GM23338 (cell line): ENCODE measurements at regions not wholly inside any gene's neighbourhood (a gene's known extent, or its start where the extent isn't known, plus 50 kb on each side); places are given as distances from the start of the nearest gene placed in this dataset.
"Not testable (repeated sequence)": the region's sequence is repeated elsewhere in the genome, so short reads cannot be mapped to it uniquely, and the experiment has no call there.

Experiments
- ATAC-seq: fragments of 200-7000 bp; cut with Tn5 transposase; 3 replicates; pipeline ENCODE4 v1.9.1; 2020
- DNase-seq: peaks from one replicate; pipeline ENCODE4 v3.0.0-alpha.2; 2015; ENCODE audit warnings: low spot score
- H2AFZ ChIP-seq: fragments of 200-600 bp; sonication (generic); 2 replicates; pipeline ENCODE4 v1.8.0; 2016; ENCODE audit warnings: antibody characterized with exemption, mild to moderate bottlenecking, moderate library complexity
- H3F3A ChIP-seq: fragments of 200-600 bp; sonication (generic); replicated peaks from 2 replicates; pipeline ENCODE4 v1.8.0; 2017; ENCODE audit warnings: antibody characterized with exemption, mixed run types, low read depth
- H3K27ac ChIP-seq: fragments of 200-600 bp; sonication (generic); 2 replicates; pipeline ENCODE4 v1.6.1; 2016; ENCODE audit warnings: low read depth
- H3K27me3 ChIP-seq: fragments of 200-600 bp; sonication (generic); 2 replicates; pipeline ENCODE4 v1.8.0; 2016; ENCODE audit warnings: mild to moderate bottlenecking, mixed run types, moderate library complexity; ENCODE audit not compliant: insufficient read depth
- H3K36me3 ChIP-seq: fragments of 200-600 bp; sonication (generic); 2 replicates; pipeline ENCODE4 v1.8.0; 2016; ENCODE audit warnings: mild to moderate bottlenecking; ENCODE audit not compliant: insufficient read depth
- H3K4me1 ChIP-seq: fragments of 200-600 bp; sonication (generic); 2 replicates; pipeline ENCODE4 v1.8.0; 2016; ENCODE audit warnings: mild to moderate bottlenecking, moderate library complexity; ENCODE audit not compliant: insufficient read depth
- H3K4me2 ChIP-seq: fragments of 200-600 bp; sonication (generic); 2 replicates; pipeline ENCODE4 v1.7.1; 2017; ENCODE audit warnings: mixed run types
- H3K4me3 ChIP-seq: fragments of 200-600 bp; sonication (generic); 2 replicates; pipeline ENCODE4 v1.6.1; 2016; ENCODE audit warnings: mixed run types
- H3K79me2 ChIP-seq: fragments of 200-600 bp; sonication (generic); replicated peaks from 2 replicates; pipeline ENCODE4 v1.8.0; 2017; ENCODE audit warnings: mild to moderate bottlenecking; ENCODE audit not compliant: insufficient read depth
- H3K9me2 ChIP-seq: fragments of 200-600 bp; sonication (generic); 2 replicates; pipeline ENCODE4 v1.8.0; 2017; ENCODE audit not compliant: insufficient read depth
- H4K20me1 ChIP-seq: fragments of 200-600 bp; sonication (generic); replicated peaks from 2 replicates; pipeline ENCODE4 v1.8.0; 2017; ENCODE audit warnings: mild to moderate bottlenecking; ENCODE audit not compliant: insufficient read depth
- H3K27ac Mint-ChIP-seq: 2 replicates; pipeline ENCODE4 v1.8.0; 2020; ENCODE audit warnings: inconsistent platforms, mild to moderate bottlenecking, moderate library complexity, mixed read lengths
- H3K27me3 Mint-ChIP-seq: 3 replicates; pipeline ENCODE4 v1.8.0; 2022; ENCODE audit warnings: low read depth, mild to moderate bottlenecking, moderate library complexity, mixed read lengths, inconsistent platforms; ENCODE audit not compliant: insufficient read depth, poor library complexity
- H3K36me3 Mint-ChIP-seq: 3 replicates; pipeline ENCODE4 v1.8.0; 2021; ENCODE audit warnings: low read depth, mild to moderate bottlenecking, inconsistent platforms, moderate library complexity, mixed read lengths
- H3K4me1 Mint-ChIP-seq: 3 replicates; pipeline ENCODE4 v1.8.0; 2020; ENCODE audit warnings: mild to moderate bottlenecking, inconsistent platforms, mixed read lengths
- H3K4me3 Mint-ChIP-seq: 3 replicates; pipeline ENCODE4 v1.8.0; 2021; ENCODE audit warnings: moderate library complexity, mild to moderate bottlenecking, inconsistent platforms, mixed read lengths
- H3K9me3 Mint-ChIP-seq: 3 replicates; pipeline ENCODE4 v1.8.0; 2020; ENCODE audit warnings: moderate library complexity, mild to moderate bottlenecking, inconsistent platforms, mixed read lengths
- ETS1 ChIP-seq: IDR thresholded peaks from 2 replicates; pipeline ENCODE4 v1.6.1; 2016; ENCODE audit warnings: antibody characterized with exemption
- EZH2 ChIP-seq: fragments of 200-600 bp; sonication (generic); IDR thresholded peaks from one replicate; pipeline ENCODE4 v1.8.0; 2017; ENCODE audit warnings: antibody characterized with exemption, mild to moderate bottlenecking, low read depth; ENCODE audit not compliant: unreplicated experiment
- POLR2AphosphoS5 ChIP-seq: IDR thresholded peaks from 2 replicates; pipeline ENCODE4 v1.6.1; 2016; ENCODE audit warnings: antibody characterized with exemption, low read depth
- REST ChIP-seq: IDR thresholded peaks from one replicate; pipeline ENCODE4 v1.6.1; 2018; ENCODE audit warnings: antibody characterized with exemption; ENCODE audit not compliant: unreplicated experiment
- STAT1 ChIP-seq: IDR thresholded peaks from one replicate; pipeline ENCODE4 v1.6.1; 2016; ENCODE audit warnings: antibody characterized with exemption; ENCODE audit not compliant: unreplicated experiment
- ZNF114 ChIP-seq: fragments of 250-450 bp; sonication (Bioruptor Pico); IDR thresholded peaks from 2 replicates; pipeline ENCODE4 v1.5.0; 2020; ENCODE audit warnings: mild to moderate bottlenecking, moderate library complexity
- TF ChIP-seq, protein P1 (sequence below): fragments of 250-450 bp; sonication (Bioruptor Pico); IDR thresholded peaks from 2 replicates; pipeline ENCODE4 v1.5.0; 2020; ENCODE audit warnings: mild to moderate bottlenecking, moderate library complexity

GRCh38 chr11:133628371-133628770, 96.1 kb upstream of the OPCML start:
- not testable (repeated sequence) for H3K9me2 ChIP-seq, DNase-seq, ATAC-seq

GRCh38 chr11:133621611-133622010, 89.3 kb upstream of the OPCML start:
- Histone ChIP-seq H3K27me3 (no peaks in the 10 kb centered on the region), H3K4me2 (no peak overlapping the region), H2AFZ (no peak overlapping the region), H3K79me2 (no peaks in the 10 kb centered on the region), H3K9me2 (peaks cover 6% of the 10 kb centered on the region; the same call in 1 of the 2 replicates), H4K20me1 (no peaks in the 10 kb centered on the region), H3K4me1 (0 out of 2 replicates have a peak, but pooled peaks cover 6% of the 10 kb centered on the region), H3K36me3 (no peaks in the 10 kb centered on the region), H3K4me3 (no peak overlapping the region), H3K27ac (no peak overlapping the region), H3F3A (no peaks in the 10 kb centered on the region)
- no peak overlapping the region for H3K4me3 Mint-ChIP-seq
- no peak overlapping the region for H3K27ac Mint-ChIP-seq
- peaks cover 3% of the 10 kb centered on the region; the same call in 1 of the 3 replicates for H3K9me3 Mint-ChIP-seq
- TF ChIP-seq ZNF114 (CRISPR knock-in tag) (no peak), STAT1 (no peak), REST (no peak), ETS1 (no peak), EZH2 (no peak), POLR2AphosphoS5 (no peak)
- TF ChIP-seq, protein P1, sequence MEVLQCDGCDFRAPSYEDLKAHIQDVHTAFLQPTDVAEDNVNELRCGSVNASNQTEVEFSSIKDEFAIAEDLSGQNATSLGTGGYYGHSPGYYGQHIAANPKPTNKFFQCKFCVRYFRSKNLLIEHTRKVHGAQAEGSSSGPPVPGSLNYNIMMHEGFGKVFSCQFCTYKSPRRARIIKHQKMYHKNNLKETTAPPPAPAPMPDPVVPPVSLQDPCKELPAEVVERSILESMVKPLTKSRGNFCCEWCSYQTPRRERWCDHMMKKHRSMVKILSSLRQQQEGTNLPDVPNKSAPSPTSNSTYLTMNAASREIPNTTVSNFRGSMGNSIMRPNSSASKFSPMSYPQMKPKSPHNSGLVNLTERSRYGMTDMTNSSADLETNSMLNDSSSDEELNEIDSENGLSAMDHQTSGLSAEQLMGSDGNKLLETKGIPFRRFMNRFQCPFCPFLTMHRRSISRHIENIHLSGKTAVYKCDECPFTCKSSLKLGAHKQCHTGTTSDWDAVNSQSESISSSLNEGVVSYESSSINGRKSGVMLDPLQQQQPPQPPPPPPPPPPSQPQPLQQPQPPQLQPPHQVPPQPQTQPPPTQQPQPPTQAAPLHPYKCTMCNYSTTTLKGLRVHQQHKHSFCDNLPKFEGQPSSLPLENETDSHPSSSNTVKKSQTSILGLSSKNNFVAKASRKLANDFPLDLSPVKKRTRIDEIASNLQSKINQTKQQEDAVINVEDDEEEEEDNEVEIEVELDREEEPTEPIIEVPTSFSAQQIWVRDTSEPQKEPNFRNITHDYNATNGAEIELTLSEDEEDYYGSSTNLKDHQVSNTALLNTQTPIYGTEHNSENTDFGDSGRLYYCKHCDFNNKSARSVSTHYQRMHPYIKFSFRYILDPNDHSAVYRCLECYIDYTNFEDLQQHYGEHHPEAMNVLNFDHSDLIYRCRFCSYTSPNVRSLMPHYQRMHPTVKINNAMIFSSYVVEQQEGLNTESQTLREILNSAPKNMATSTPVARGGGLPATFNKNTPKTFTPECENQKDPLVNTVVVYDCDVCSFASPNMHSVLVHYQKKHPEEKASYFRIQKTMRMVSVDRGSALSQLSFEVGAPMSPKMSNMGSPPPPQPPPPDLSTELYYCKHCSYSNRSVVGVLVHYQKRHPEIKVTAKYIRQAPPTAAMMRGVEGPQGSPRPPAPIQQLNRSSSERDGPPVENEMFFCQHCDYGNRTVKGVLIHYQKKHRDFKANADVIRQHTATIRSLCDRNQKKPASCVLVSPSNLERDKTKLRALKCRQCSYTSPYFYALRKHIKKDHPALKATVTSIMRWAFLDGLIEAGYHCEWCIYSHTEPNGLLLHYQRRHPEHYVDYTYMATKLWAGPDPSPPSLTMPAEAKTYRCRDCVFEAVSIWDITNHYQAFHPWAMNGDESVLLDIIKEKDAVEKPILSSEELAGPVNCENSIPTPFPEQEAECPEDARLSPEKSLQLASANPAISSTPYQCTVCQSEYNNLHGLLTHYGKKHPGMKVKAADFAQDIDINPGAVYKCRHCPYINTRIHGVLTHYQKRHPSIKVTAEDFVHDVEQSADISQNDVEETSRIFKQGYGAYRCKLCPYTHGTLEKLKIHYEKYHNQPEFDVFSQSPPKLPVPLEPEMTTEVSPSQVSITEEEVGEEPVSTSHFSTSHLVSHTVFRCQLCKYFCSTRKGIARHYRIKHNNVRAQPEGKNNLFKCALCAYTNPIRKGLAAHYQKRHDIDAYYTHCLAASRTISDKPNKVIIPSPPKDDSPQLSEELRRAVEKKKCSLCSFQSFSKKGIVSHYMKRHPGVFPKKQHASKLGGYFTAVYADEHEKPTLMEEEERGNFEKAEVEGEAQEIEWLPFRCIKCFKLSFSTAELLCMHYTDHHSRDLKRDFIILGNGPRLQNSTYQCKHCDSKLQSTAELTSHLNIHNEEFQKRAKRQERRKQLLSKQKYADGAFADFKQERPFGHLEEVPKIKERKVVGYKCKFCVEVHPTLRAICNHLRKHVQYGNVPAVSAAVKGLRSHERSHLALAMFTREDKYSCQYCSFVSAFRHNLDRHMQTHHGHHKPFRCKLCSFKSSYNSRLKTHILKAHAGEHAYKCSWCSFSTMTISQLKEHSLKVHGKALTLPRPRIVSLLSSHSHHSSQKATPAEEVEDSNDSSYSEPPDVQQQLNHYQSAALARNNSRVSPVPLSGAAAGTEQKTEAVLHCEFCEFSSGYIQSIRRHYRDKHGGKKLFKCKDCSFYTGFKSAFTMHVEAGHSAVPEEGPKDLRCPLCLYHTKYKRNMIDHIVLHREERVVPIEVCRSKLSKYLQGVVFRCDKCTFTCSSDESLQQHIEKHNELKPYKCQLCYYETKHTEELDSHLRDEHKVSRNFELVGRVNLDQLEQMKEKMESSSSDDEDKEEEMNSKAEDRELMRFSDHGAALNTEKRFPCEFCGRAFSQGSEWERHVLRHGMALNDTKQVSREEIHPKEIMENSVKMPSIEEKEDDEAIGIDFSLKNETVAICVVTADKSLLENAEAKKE (CRISPR knock-in tag) = no peak
- DNase-seq = no peak
- H3K4me1 Mint-ChIP-seq = peaks cover 9% of the 10 kb centered on the region
- no peak for ATAC-seq
- no peaks in the 10 kb centered on the region for H3K27me3 Mint-ChIP-seq
- peaks cover 3% of the 10 kb centered on the region; the same call in 1 of the 3 replicates for H3K36me3 Mint-ChIP-seq

More at GRCh38 chr11:133628371-133628770, 96.1 kb upstream of the OPCML start:
- H3K27ac Mint-ChIP-seq, H3K27me3 Mint-ChIP-seq, H3K4me3 Mint-ChIP-seq, H3K36me3 Mint-ChIP-seq, H3K4me3 ChIP-seq, H3K36me3 ChIP-seq, H3K79me2 ChIP-seq, H3K4me1 ChIP-seq, H3K27ac ChIP-seq, H3K27me3 ChIP-seq, H3K9me3 Mint-ChIP-seq, H4K20me1 ChIP-seq, H2AFZ ChIP-seq, H3F3A ChIP-seq, H3K4me2 ChIP-seq: not testable (repeated sequence)
- H3K4me1 Mint-ChIP-seq = peaks cover 19% of the 10 kb centered on the region
